ENCODE measurements at regions not wholly inside any gene's neighbourhood (a gene's known extent, or its start where the extent isn't known, plus 50 kb on each side); places are given as distances from the start of the nearest gene placed in this dataset.
"Not testable (repeated sequence)": the region's sequence is repeated elsewhere in the genome, so short reads cannot be mapped to it uniquely, and the experiment has no call there.

GRCh38 chr15:31433091-31433490, 106.5 kb downstream of the KLF13 start:
- FAIRE-seq (no peak), DNase-seq (ENCODE audit: insufficient read length, low spot score) (no peak)

- FAIRE-seq (no peak), DNase-seq (ENCODE audit: insufficient read length, low spot score) (no peak)
These were observed 106.9 kb downstream of the KLF13 start for GRCh38 chr15:31433574-31433973.

DNA sequence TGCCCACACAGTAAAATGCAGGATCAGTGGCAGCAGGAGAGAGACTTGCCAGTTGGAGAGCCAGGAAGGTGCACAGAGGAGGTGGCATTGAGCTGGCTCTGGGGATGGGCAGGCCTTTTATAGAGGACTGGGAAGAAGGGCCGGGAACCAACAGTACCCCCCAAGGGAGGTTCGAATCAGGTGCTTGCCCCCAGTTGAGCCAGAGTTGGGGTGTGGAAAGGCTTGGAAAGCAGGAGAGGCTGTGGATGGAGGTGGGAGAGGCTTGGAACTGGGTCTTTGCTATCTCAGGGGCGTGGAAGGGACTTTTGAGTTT, 107.6 kb downstream of the KLF13 start:
- peak; percentile 67 for FAIRE-seq
- no peak for DNase-seq (ENCODE audit: insufficient read length, low spot score)

GRCh38 chr15:31434588-31435260, 108.1 kb downstream of the KLF13 start:
- DNase-seq (ENCODE audit: insufficient read length, low spot score) = no peak

GRCh38 chr15:31435261-31435911, 108.8 kb downstream of the KLF13 start:
- no peak for DNase-seq (ENCODE audit: insufficient read length, low spot score)
- peak; percentile 100 for FAIRE-seq

More at GRCh38 chr15:31434588-31435260, 108.1 kb downstream of the KLF13 start:
- FAIRE-seq = no peak

GRCh38 chr15:31435912-31436628, 109.4 kb downstream of the KLF13 start:
- no peak for DNase-seq (ENCODE audit: insufficient read length, low spot score)
- peak; percentile 94 for FAIRE-seq

DNA sequence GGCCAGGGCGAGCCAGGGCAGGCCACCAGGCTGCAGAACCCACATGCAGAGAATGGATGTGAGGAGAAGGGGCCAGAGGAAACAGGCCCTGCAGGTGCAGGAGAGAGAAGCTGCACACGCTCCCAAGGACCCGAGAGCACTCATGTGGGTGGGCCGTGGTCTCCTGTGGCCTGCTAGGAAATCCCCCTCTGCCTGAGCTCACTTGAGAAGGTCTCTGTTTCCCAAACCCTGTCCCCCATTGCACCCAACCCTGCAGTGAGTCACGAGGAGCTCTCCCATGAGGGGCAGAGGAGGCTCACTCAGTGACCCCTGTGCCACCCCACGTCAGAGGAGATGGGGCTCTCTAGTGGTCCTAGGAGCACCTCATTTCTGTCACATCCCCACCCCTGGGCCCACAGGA, 111.1 kb downstream of the KLF13 start:
- DNase-seq (ENCODE audit: insufficient read length, low spot score) (no peak), FAIRE-seq (peak; percentile 88)

DNA sequence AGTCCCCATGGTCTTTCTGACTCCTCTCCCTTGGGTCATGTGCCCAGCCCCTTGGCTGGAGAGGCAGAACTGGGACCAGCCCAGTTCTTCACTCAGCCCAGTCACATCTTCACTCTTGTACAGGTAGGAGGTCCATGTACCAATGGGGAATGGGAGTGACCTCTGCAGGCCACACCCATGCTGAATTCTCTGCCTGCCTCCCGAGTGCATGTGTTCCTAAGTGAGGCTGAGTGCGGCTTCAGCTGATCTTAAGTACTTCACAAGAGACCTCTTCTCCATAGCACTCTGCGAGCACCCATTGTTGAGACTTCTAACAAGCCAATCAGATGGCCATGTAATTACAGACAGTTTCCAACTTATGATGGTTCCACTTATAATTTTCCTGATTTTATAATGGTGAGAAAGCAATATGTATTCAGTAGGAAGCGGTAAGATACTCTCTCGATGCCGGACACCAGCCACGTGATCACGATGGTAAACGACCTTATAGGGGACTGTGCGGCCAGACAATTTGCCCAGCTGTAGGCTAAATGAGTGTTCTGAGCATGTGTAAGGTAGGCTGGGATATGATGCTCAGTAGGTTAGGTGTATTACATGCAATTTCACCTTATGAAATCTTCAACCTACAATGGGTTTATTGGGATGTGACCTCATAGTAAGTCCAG, 112.1 kb downstream of the KLF13 start:
- no peak for FAIRE-seq

DNA sequence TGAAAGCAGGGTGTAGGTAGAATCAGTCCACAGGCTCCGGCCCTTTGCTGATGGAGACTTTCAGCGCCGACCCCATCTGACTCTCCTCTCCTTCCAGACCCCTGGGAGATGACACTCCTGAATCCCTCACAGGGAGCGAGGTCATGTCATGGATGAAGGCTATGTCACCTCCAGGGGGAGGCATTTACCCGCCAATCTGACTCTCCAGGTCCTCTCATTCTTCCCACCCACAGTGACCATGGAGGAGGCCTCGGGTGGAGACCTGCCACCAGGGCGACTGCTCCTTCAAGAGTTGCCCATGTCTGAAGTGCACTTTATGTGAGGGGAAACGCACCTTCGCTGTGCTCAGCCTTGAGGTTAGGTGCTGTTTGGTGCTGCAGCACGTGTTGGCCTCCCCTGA, 112.7 kb downstream of the KLF13 start:
- DNase-seq (ENCODE audit: insufficient read length, low spot score) (no peak), FAIRE-seq (peak; percentile 93)

More for the DNA sequence above, 112.1 kb downstream of the KLF13 start:
- DNase-seq (ENCODE audit: insufficient read length, low spot score) = no peak

DNA sequence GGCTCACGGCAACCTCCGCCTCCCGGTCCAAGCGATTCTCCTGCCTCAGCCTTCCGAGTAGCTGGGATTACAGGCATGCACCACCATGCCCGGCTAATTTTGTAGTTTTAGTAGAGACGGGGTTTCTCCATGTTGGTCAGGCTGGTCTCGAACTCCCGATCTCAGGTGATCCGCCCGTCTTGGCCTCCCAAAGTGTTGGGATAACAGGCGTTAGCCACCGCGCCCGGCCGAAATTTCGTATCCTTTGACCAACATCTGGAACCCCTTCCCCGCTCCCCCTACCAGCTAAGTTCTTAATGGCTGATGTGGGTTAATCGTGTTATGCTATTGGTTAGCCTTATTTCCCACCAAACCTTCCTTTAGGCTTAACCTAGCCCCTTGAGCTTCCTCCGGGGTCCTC, 113.6 kb downstream of the KLF13 start:
- FAIRE-seq; DNase-seq (ENCODE audit: insufficient read length, low spot score): not testable (repeated sequence)

DNA sequence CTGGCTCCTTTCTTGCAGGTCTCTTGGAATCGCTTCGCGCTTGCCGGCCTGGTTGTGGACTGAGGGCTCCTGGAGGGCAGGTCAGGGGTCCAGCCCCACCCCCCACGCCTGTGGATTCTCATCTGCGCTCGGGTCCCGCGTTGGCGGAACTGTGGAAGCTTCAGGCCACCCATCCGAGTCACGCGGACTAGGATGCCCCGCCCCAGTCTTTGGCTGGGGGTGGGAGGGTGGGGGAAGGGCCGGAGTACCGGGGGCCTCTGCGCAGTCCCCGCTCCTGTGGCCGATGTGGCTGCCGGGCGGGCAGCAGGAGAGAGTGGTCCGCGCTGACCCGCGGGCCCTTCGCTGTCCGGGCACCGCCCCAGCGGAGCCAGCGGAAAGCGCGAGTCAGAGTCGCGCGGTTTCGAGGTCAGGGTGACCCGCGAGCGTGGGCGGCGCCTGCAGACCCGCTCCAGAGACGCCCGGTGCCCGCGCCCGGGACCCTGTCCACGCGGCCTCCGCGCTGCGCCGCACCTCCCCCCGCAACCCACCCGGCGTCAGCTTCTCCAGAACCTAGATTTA, 114.2 kb downstream of the KLF13 start:
- FAIRE-seq = peak; percentile 87
- DNase-seq (ENCODE audit: insufficient read length, low spot score) = no peak

DNA sequence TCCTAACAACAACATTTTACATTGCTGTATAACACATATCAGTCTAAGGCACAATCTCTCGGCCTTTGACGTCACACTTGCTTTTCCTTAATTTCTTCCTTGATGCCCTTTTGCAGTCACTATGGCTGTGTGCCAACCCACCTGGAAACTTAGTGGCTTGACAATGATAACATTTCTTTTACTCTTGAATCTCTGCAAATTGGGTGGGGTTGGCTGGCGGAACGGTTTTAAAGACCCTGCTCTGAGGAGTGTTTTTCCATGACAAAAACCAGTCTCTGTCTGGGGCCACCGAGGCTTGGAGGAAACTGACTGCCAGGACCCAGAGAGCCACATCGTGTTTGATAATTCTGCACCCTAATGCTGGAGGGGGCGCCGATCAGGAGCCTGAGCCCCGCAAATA, 115.6 kb downstream of the KLF13 start:
- no peak for DNase-seq (ENCODE audit: insufficient read length, low spot score)
- no peak for FAIRE-seq

- DNase-seq (ENCODE audit: insufficient read length, low spot score) (no peak), FAIRE-seq (peak; percentile 68)
These were observed 116.1 kb downstream of the KLF13 start for GRCh38 chr15:31442699-31443111.

- FAIRE-seq = peak; percentile 72
- no peak for DNase-seq (ENCODE audit: insufficient read length, low spot score)
These were observed 118.2 kb downstream of the KLF13 start for GRCh38 chr15:31444844-31445243.

DNA sequence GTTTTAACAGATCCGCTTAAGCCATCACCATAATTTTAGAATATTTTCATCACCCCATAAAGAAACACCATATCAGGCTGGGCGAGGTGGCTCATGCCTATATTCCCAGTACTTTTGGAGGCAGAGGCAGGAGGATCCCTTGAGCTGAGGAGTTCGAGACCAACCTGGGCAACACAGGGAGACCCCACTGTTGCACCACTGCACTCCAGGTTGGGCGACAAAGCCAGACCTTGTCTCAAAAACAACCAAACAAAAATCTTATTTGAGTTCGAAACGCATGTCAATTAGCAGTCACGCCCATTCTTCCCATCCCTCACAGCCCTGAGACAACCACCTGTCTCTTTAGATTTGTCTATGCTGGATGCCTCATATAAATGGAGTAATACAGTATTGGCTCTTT, 119.9 kb downstream of the KLF13 start:
- no peak for FAIRE-seq
- DNase-seq (ENCODE audit: insufficient read length, low spot score) = no peak

DNA sequence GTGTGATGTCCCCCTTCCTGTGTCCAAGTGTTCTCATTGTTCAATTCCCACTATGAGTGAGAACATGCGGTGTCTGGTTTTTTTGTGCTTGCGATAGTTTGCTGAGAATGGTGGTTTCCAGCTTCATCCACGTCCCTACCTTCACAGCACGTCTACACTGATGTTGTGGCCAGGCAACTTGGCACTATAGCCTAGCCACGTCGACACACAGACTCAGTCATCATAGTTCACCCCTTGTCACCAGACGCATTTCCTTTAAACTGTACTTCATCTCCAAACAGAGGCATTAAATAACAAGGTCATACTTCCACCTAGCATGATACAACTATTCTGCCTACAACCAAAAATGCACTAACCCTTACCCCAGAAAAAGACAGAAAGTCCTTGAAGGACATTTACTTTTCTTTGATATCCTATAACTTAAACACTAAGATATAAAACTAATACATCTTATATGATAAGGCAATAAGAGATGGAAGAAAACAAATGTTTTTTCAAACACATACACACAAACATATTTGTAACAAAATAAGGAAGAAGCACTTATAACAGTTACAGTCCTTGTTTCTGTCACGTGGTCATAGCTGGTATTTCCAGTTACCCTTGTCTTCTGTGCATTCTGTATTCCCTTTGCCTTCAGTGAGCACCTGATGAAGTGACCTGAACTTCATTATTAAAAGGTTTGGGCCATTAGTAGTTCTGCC, 121.4 kb downstream of the KLF13 start:
- DNase-seq (ENCODE audit: insufficient read length, low spot score) = no peak
- peak; percentile 70 for FAIRE-seq

- DNase-seq (ENCODE audit: insufficient read length, low spot score) = no peak
These were observed 122.0 kb downstream of the KLF13 start for GRCh38 chr15:31448635-31448979.

GRCh38 chr15:31452595-31453557, 126.2 kb downstream of the KLF13 start:
- FAIRE-seq (no peak), DNase-seq (ENCODE audit: insufficient read length, low spot score) (no peak)

More at GRCh38 chr15:31448635-31448979, 122.0 kb downstream of the KLF13 start:
- FAIRE-seq = no peak

DNA sequence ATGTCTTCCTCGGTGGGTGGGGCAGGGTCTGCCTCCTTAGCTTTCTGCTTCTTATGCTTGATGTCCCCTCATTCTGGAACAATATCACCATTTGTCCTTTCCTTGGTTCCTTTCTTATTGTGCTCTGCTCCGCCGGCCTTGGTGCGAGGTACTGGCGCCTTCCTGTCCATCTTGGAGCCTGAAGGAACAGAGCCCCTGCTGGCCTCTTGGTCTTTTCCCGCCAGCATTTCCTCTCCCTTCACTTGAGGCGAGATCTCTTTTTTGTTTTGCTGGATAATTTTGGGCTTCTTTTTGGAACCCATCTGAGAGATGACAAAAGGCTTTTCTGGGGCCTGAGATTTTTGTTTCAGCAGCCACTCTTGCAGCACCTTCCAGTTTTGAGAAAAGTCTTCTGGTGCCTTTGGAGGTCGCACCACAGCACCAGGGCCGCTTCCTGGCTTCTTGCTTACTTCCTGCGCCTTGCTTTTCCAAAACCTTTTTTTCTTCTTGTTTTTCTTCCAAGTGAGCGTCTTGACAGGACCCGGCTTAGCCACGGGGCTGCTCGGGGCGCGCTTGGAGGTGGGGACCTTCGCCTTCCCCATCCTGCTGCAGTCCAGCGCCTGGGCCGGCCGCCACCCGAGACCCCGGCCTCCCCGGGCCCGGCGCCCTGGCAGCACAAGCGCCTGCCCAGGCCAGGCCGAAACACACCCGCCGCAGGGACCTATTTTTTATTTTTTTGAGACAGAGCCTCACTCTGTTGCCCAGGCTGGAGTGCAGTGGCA, 127.1 kb downstream of the KLF13 start:
- FAIRE-seq = no peak
- DNase-seq (ENCODE audit: insufficient read length, low spot score) = no peak
